GM19452 (cell line): ENCODE measurements at regions not wholly inside any gene's neighbourhood (a gene's known extent, or its start where the extent isn't known, plus 50 kb on each side); places are given as distances from the start of the nearest gene placed in this dataset.

Experiments
- ATAC-seq: cut with Tn5 transposase; IDR thresholded peaks from one replicate; pipeline ENCODE4 v1.9.1; 2021; ENCODE audit not compliant: unreplicated experiment

DNA sequence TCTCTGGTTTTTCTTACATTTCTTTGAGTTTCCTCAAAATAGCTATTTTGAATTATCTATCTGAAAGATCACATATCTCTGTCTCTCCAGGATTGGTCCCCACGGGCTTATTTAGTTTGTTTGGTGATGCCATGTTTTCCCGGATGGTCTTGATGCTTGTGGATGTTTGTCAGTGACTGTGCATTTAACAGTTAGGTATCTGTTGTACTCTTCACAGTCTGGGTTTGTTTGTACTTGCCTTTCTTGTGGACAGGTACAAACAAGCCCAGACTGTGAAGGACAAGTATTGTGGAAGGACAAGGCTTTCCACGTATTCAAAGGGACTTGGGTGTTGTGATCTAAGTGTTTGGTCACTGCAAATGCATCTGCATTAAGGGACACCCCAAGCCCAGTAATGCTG, 49.9 kb upstream of the TOP1 start:
- ATAC-seq: no peak
